HAP-1 (cell line): ENCODE measurements at regions not wholly inside any gene's neighbourhood (a gene's known extent, or its start where the extent isn't known, plus 50 kb on each side); places are given as distances from the start of the nearest gene placed in this dataset.
"Not testable (repeated sequence)": the region's sequence is repeated elsewhere in the genome, so short reads cannot be mapped to it uniquely, and the experiment has no call there.

Experiments
- DNase-seq, 2 experiments: peaks; one replicate each; pipeline ENCODE4 v3.0.0-alpha.2; 2016 to 2020; ENCODE audit warnings: low spot score in 2 of 2
- H3K27me3 ChIP-seq: fragments of 250-450 bp; sonication (Bioruptor Pico); 2 replicates; pipeline ENCODE4 v1.5.1; 2020; ENCODE audit warnings: low read depth, mild to moderate bottlenecking, moderate library complexity
- H3K36me3 ChIP-seq: fragments of 250-450 bp; sonication (Bioruptor Pico); replicated peaks from 2 replicates; pipeline ENCODE4 v1.5.1; 2020; ENCODE audit warnings: mild to moderate bottlenecking
- H3K4me1 ChIP-seq: fragments of 250-450 bp; sonication (Bioruptor Pico); 2 replicates; pipeline ENCODE4 v1.5.1; 2020; ENCODE audit warnings: mild to moderate bottlenecking
- H3K4me3 ChIP-seq: fragments of 250-450 bp; sonication (Bioruptor Pico); 2 replicates; pipeline ENCODE4 v1.5.1; 2020; ENCODE audit warnings: mild to moderate bottlenecking, moderate library complexity
- H3K9me3 ChIP-seq: fragments of 250-450 bp; sonication (Bioruptor Pico); 2 replicates; pipeline ENCODE4 v1.5.1; 2020; ENCODE audit warnings: mild to moderate bottlenecking, moderate library complexity
- in situ Hi-C: fragments of 300-500 bp; cut with MboI; formaldehyde crosslinking; loops from 3 replicates; pipeline ENCODE4 v1.14.3; 2020; ENCODE audit warnings: low sequenced_read_pairs, inconsistent platforms, mixed read lengths

- Histone ChIP-seq H3K4me3 (no peak overlapping the region), H3K27me3 (no peaks in the 10 kb centered on the region), H3K36me3 (no peaks in the 10 kb centered on the region), H3K4me1 (peaks cover 12% of the 10 kb centered on the region), H3K9me3 (no peaks in the 10 kb centered on the region)
- no peak for DNase-seq
- in situ Hi-C loops = no loop called here
Observed at GRCh38 chr15:96051598-96051997, 278.9 kb upstream of the NR2F2 start.

- Histone ChIP-seq H3K27me3 (no peaks in the 10 kb centered on the region), H3K9me3 (no peaks in the 10 kb centered on the region), H3K4me1 (peaks cover 12% of the 10 kb centered on the region), H3K4me3 (no peak overlapping the region), H3K36me3 (no peaks in the 10 kb centered on the region)
- no peak for DNase-seq
- in situ Hi-C loops = no loop called here
Observed at GRCh38 chr15:96052154-96052553, 278.3 kb upstream of the NR2F2 start.

- peaks cover 12% of the 10 kb centered on the region for H3K4me1 ChIP-seq
- no peaks in the 10 kb centered on the region for H3K36me3 ChIP-seq
- no peaks in the 10 kb centered on the region for H3K9me3 ChIP-seq
- H3K27me3 ChIP-seq = no peaks in the 10 kb centered on the region
- no peak overlapping the region for H3K4me3 ChIP-seq
- DNase-seq = no peak
- in situ Hi-C loops = no loop called here
Observed at GRCh38 chr15:96052572-96053030, 277.9 kb upstream of the NR2F2 start.

GRCh38 chr15:96053031-96053780, 277.3 kb upstream of the NR2F2 start:
- peaks cover 12% of the 10 kb centered on the region for H3K4me1 ChIP-seq
- no peaks in the 10 kb centered on the region for H3K27me3 ChIP-seq
- in situ Hi-C loops = no loop called here
- no peak overlapping the region for H3K4me3 ChIP-seq
- H3K9me3 ChIP-seq = no peaks in the 10 kb centered on the region
- H3K36me3 ChIP-seq = no peaks in the 10 kb centered on the region
- peak; percentile 61 to 70 for DNase-seq

- no peak overlapping the region for H3K4me3 ChIP-seq
- in situ Hi-C loops = no loop called here
Observed at GRCh38 chr15:96053781-96054428, 276.6 kb upstream of the NR2F2 start.

GRCh38 chr15:96054621-96055020, 275.9 kb upstream of the NR2F2 start:
- in situ Hi-C loops = no loop called here
- Histone ChIP-seq H3K4me1 (peaks cover 12% of the 10 kb centered on the region), H3K9me3 (no peaks in the 10 kb centered on the region), H3K36me3 (no peaks in the 10 kb centered on the region), H3K4me3 (no peak overlapping the region), H3K27me3 (no peaks in the 10 kb centered on the region)
- DNase-seq = peak; percentile 42 to 43

More at GRCh38 chr15:96053781-96054428, 276.6 kb upstream of the NR2F2 start:
- no peaks in the 10 kb centered on the region for H3K27me3 ChIP-seq
- peaks cover 12% of the 10 kb centered on the region for H3K4me1 ChIP-seq
- no peak for DNase-seq
- H3K36me3 ChIP-seq = no peaks in the 10 kb centered on the region
- H3K9me3 ChIP-seq = no peaks in the 10 kb centered on the region

GRCh38 chr15:96058103-96058851, 272.2 kb upstream of the NR2F2 start:
- no peaks in the 10 kb centered on the region for H3K27me3 ChIP-seq
- no peaks in the 10 kb centered on the region for H3K9me3 ChIP-seq

GRCh38 chr15:96058852-96059103, 271.7 kb upstream of the NR2F2 start:
- H3K4me3 ChIP-seq, H3K27me3 ChIP-seq, H3K36me3 ChIP-seq, H3K9me3 ChIP-seq, DNase-seq, in situ Hi-C loops, H3K4me1 ChIP-seq: not testable (repeated sequence)

More at GRCh38 chr15:96058103-96058851, 272.2 kb upstream of the NR2F2 start:
- no peak overlapping the region for H3K4me3 ChIP-seq
- no peaks in the 10 kb centered on the region for H3K36me3 ChIP-seq
- in situ Hi-C loops = no loop called here
- no peak for DNase-seq
- peaks cover 6% of the 10 kb centered on the region for H3K4me1 ChIP-seq

- in situ Hi-C loops, H3K4me1 ChIP-seq, H3K9me3 ChIP-seq: not testable (repeated sequence)
Observed at GRCh38 chr15:96060591-96060990, 269.9 kb upstream of the NR2F2 start.

GRCh38 chr15:96064351-96064756, 266.1 kb upstream of the NR2F2 start:
- H3K4me1 ChIP-seq = peaks cover 3% of the 10 kb centered on the region
- no peaks in the 10 kb centered on the region for H3K36me3 ChIP-seq
- peak; percentile 25 for DNase-seq
- H3K27me3 ChIP-seq = no peaks in the 10 kb centered on the region
- H3K9me3 ChIP-seq = no peaks in the 10 kb centered on the region
- H3K4me3 ChIP-seq = no peak overlapping the region
- in situ Hi-C loops = no loop called here

More at GRCh38 chr15:96060591-96060990, 269.9 kb upstream of the NR2F2 start:
- DNase-seq, H3K27me3 ChIP-seq, H3K4me3 ChIP-seq, H3K36me3 ChIP-seq: not testable (repeated sequence)

GRCh38 chr15:96066126-96066525, 264.4 kb upstream of the NR2F2 start:
- DNase-seq = no peak
- Histone ChIP-seq H3K4me3 (no peak overlapping the region), H3K27me3 (no peaks in the 10 kb centered on the region), H3K36me3 (no peaks in the 10 kb centered on the region), H3K9me3 (no peaks in the 10 kb centered on the region), H3K4me1 (peaks cover 3% of the 10 kb centered on the region)
- in situ Hi-C loops = no loop called here

- DNase-seq = no peak
- H3K4me1 ChIP-seq = peaks cover 3% of the 10 kb centered on the region
- no peaks in the 10 kb centered on the region for H3K36me3 ChIP-seq
- no peak overlapping the region for H3K4me3 ChIP-seq
- H3K27me3 ChIP-seq = no peaks in the 10 kb centered on the region
- H3K9me3 ChIP-seq = no peaks in the 10 kb centered on the region
- in situ Hi-C loops = no loop called here
Observed at GRCh38 chr15:96066852-96067495, 263.5 kb upstream of the NR2F2 start.

- in situ Hi-C loops = no loop called here
- H3K4me3 ChIP-seq = no peak overlapping the region
- no peaks in the 10 kb centered on the region for H3K27me3 ChIP-seq
Observed at GRCh38 chr15:96067677-96068076, 262.8 kb upstream of the NR2F2 start.

GRCh38 chr15:96068897-96069296, 261.6 kb upstream of the NR2F2 start:
- in situ Hi-C loops = no loop called here
- Histone ChIP-seq H3K4me1 (peaks cover 3% of the 10 kb centered on the region), H3K9me3 (no peaks in the 10 kb centered on the region), H3K36me3 (no peaks in the 10 kb centered on the region), H3K4me3 (no peak overlapping the region), H3K27me3 (no peaks in the 10 kb centered on the region)
- no peak for DNase-seq

More at GRCh38 chr15:96067677-96068076, 262.8 kb upstream of the NR2F2 start:
- no peak for DNase-seq
- Histone ChIP-seq H3K4me1 (peaks cover 3% of the 10 kb centered on the region), H3K9me3 (no peaks in the 10 kb centered on the region), H3K36me3 (no peaks in the 10 kb centered on the region)
